NT2/D1 (cell line): ENCODE measurements at regions not wholly inside any gene's neighbourhood (a gene's known extent, or its start where the extent isn't known, plus 50 kb on each side); places are given as distances from the start of the nearest gene placed in this dataset.

Source experiments
- DNase-seq: peaks from one replicate; pipeline ENCODE4 v3.0.0-alpha.2; 2011; ENCODE audit warnings: low read depth, low spot score
- H3K27me3 ChIP-seq: 2 replicates; pipeline ENCODE4 v1.6.0; 2011; ENCODE audit warnings: mild to moderate bottlenecking; ENCODE audit not compliant: insufficient read length, insufficient read depth
- H3K36me3 ChIP-seq: 2 replicates; pipeline ENCODE4 v1.6.1; 2011; ENCODE audit warnings: mild to moderate bottlenecking, low read length, mixed read lengths; ENCODE audit not compliant: insufficient read depth, insufficient read length
- H3K4me1 ChIP-seq: 2 replicates; pipeline ENCODE4 v1.5.1; 2011; ENCODE audit not compliant: insufficient read depth, insufficient read length
- H3K4me3 ChIP-seq: 2 replicates; pipeline ENCODE4 v1.5.1; 2011; ENCODE audit warnings: low read depth; ENCODE audit not compliant: insufficient read length
- H3K9ac ChIP-seq: 2 replicates; pipeline ENCODE4 v1.6.0; 2011; ENCODE audit warnings: low read depth; ENCODE audit not compliant: insufficient read length
- H3K9me3 ChIP-seq: 2 replicates; pipeline ENCODE4 v1.5.1; 2011; ENCODE audit warnings: mild to moderate bottlenecking, low read length; ENCODE audit not compliant: insufficient read depth
- SUZ12 ChIP-seq: IDR thresholded peaks from 2 replicates; pipeline ENCODE4 v1.6.1; 2011; ENCODE audit not compliant: insufficient read length, insufficient read depth; ENCODE audit errors: extremely low read depth
- YY1 ChIP-seq: IDR thresholded peaks from 2 replicates; pipeline ENCODE4 v1.6.1; 2011; ENCODE audit not compliant: insufficient read length, insufficient read depth
- ZNF274 ChIP-seq: IDR thresholded peaks from 2 replicates; pipeline ENCODE4 v1.6.1; 2011; ENCODE audit warnings: mild to moderate bottlenecking, low read depth, low read length

GRCh38 chr18:57991552-57991951, 52.5 kb upstream of the NEDD4L start:
- Histone ChIP-seq H3K4me3 (no peak overlapping the region), H3K27me3 (no peaks in the 10 kb centered on the region), H3K36me3 (no peaks in the 10 kb centered on the region), H3K4me1 (no peaks in the 10 kb centered on the region), H3K9me3 (no peaks in the 10 kb centered on the region), H3K9ac (no peak overlapping the region)
- no peak for TF ChIP-seq ZNF274
- no peak for TF ChIP-seq SUZ12
- TF ChIP-seq YY1, result no peak
- DNase-seq, result no peak

GRCh38 chr18:57989536-57989935, 54.5 kb upstream of the NEDD4L start:
- Histone ChIP-seq H3K9me3 (no peaks in the 10 kb centered on the region), H3K4me3 (no peak overlapping the region), H3K36me3 (no peaks in the 10 kb centered on the region), H3K4me1 (no peaks in the 10 kb centered on the region), H3K27me3 (no peaks in the 10 kb centered on the region), H3K9ac (no peak overlapping the region)
- no peak for TF ChIP-seq ZNF274
- no peak for TF ChIP-seq SUZ12
- TF ChIP-seq YY1, result no peak
- DNase-seq, result no peak

DNA sequence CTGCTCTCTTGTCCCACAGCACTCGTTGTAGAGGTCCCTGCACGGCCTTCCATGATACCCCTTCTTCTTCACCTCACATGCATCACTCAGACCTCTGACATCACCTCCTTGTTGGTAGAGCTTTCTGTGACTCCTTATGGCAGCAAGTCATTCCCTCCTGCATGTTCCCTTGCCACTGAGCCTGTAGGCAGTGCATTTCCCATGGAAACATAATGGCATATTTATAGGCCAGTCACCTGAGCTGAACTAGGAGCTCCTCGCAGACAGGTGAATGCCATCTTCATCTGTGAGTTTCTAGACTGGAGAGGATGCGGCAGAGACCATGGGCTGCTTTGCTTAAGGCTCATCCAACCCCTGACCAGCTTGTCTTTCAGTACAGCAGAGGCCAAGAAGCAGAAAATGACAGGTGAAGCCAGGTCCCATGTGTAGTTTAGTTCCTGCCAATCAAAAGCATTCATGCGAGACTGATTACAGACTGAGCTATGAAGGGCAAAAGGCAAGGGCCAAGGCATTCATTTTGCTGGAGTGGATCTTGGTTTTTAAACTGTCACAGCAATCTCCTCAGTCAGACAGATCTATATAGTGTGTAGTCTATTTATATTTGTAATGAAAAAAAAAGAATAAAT, 59.4 kb upstream of the NEDD4L start:
- Histone ChIP-seq H3K9ac (no peak overlapping the region), H3K4me1 (no peaks in the 10 kb centered on the region), H3K27me3 (no peaks in the 10 kb centered on the region), H3K4me3 (no peak overlapping the region), H3K9me3 (no peaks in the 10 kb centered on the region), H3K36me3 (no peaks in the 10 kb centered on the region)
- TF ChIP-seq ZNF274 (no peak), YY1 (no peak), SUZ12 (no peak)
- DNase-seq, result no peak

GRCh38 chr18:57983965-57984364, 60.1 kb upstream of the NEDD4L start:
- Histone ChIP-seq H3K9me3 (no peaks in the 10 kb centered on the region), H3K4me1 (no peaks in the 10 kb centered on the region), H3K4me3 (no peak overlapping the region), H3K27me3 (no peaks in the 10 kb centered on the region), H3K36me3 (no peaks in the 10 kb centered on the region), H3K9ac (no peak overlapping the region)
- TF ChIP-seq SUZ12 (no peak), YY1 (no peak), ZNF274 (no peak)
- no peak for DNase-seq

DNA sequence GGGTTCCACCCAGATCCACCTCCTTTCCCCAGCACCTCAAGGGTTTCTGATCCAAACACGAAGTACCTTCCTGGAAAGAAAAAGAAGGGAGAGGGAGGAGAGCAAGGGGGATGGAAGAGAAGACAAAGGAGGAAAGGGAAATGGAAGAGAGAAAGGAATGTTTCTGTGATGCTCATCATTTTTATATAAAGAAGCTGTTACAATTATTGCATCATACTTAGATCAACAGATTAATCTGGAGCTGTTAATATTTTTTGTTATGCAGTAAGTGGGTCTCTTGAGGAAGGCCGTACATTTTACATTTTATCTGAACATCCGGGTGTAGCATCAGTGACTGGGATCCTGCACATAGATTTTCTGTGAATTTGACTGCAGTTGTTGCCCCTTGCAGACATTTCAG, 60.6 kb upstream of the NEDD4L start:
- no peak overlapping the region for H3K4me3 ChIP-seq
- DNase-seq, result no peak

DNA sequence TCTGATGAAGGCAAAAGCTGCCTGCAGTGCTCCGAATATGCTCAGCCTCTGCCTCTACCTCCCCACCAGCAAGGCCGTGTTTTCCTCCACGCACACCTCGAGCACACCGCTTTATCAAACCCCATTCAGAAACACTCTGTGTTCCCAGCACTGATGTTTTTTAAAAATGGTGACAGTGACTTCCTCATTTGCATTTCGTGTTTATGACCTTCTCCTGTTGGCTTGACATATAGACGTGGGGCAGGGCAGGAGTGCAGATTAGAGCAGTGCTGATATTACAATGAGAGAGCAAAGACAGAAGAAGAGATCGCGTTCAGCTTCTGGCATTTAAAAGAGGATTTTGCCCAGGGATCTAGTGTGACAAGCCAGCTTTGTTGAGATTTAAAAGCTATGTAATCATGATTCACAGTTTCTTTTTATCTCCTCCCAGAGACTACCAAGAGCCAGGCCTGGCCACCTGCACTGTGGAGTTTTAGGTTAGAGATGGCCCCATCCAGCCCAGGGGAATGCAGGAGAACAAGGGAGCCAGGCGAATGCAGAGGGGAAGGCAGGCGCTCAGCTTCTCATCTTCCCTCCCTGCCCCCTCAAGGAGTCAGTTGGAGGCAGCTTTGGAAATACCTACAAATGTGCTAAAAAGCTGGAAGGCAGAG, 61.5 kb upstream of the NEDD4L start:
- H3K4me1 ChIP-seq, result no peaks in the 10 kb centered on the region
- no peak overlapping the region for H3K4me3 ChIP-seq
- H3K9me3 ChIP-seq, result no peaks in the 10 kb centered on the region
- no peaks in the 10 kb centered on the region for H3K27me3 ChIP-seq
- H3K9ac ChIP-seq, result no peak overlapping the region
- H3K36me3 ChIP-seq, result no peaks in the 10 kb centered on the region
- DNase-seq, result no peak
- TF ChIP-seq YY1 (no peak), SUZ12 (no peak), ZNF274 (no peak)

More for the DNA sequence above, 60.6 kb upstream of the NEDD4L start:
- no peaks in the 10 kb centered on the region for H3K4me1 ChIP-seq
- H3K9ac ChIP-seq, result no peak overlapping the region
- no peaks in the 10 kb centered on the region for H3K27me3 ChIP-seq
- H3K9me3 ChIP-seq, result no peaks in the 10 kb centered on the region
- H3K36me3 ChIP-seq, result no peaks in the 10 kb centered on the region
- TF ChIP-seq SUZ12 (no peak), YY1 (no peak), ZNF274 (no peak)

GRCh38 chr18:57981308-57982028, 62.6 kb upstream of the NEDD4L start:
- no peak for TF ChIP-seq SUZ12
- no peak for TF ChIP-seq YY1
- no peak for TF ChIP-seq ZNF274
- no peak for DNase-seq
- H3K4me1 ChIP-seq, result no peaks in the 10 kb centered on the region

More at GRCh38 chr18:57981308-57982028, 62.6 kb upstream of the NEDD4L start:
- H3K36me3 ChIP-seq, result no peaks in the 10 kb centered on the region
- no peak overlapping the region for H3K4me3 ChIP-seq
- H3K9ac ChIP-seq, result no peak overlapping the region
- no peaks in the 10 kb centered on the region for H3K9me3 ChIP-seq
- H3K27me3 ChIP-seq, result no peaks in the 10 kb centered on the region
